HPDE6-E6E7 (cell line): ENCODE measurements at regions not wholly inside any gene's neighbourhood (a gene's known extent, or its start where the extent isn't known, plus 50 kb on each side); places are given as distances from the start of the nearest gene placed in this dataset.
A peak's percentile ranks its signal among the peaks of the same experiment; 100 is the strongest.

Experiments used
- DNase-seq: peaks from one replicate; pipeline ENCODE4 v3.0.0; 2011; ENCODE audit warnings: missing footprints; ENCODE audit errors: extremely low spot score

- DNase-seq, result no peak
Measured at GRCh38 chr15:58235961-58236360, 97.8 kb downstream of the AQP9 start.

GRCh38 chr15:58240191-58240932 is 102.2 kb downstream of the AQP9 start:
- no peak for DNase-seq

GRCh38 chr15:58241872-58242271 is 103.7 kb downstream of the AQP9 start:
- no peak for DNase-seq

GRCh38 chr15:58243070-58243469 is 104.9 kb downstream of the AQP9 start:
- DNase-seq, result no peak

- DNase-seq, result no peak
Measured at GRCh38 chr15:58244536-58244935, 106.4 kb downstream of the AQP9 start.

GRCh38 chr15:58246041-58246440 is 107.9 kb downstream of the AQP9 start:
- DNase-seq, result no peak

GRCh38 chr15:58247855-58248842 is 110.0 kb downstream of the AQP9 start:
- DNase-seq, result no peak

- no peak for DNase-seq
Measured at GRCh38 chr15:58249646-58250312, 111.6 kb downstream of the AQP9 start.

GRCh38 chr15:58252586-58253323 is 114.6 kb downstream of the AQP9 start:
- DNase-seq, result no peak

- DNase-seq, result no peak
Measured at GRCh38 chr15:58257776-58258325, 119.7 kb downstream of the AQP9 start.

- DNase-seq, result peak; percentile 56
Measured at GRCh38 chr15:58258501-58259292, 120.5 kb downstream of the AQP9 start.

- DNase-seq, result no peak
Measured at GRCh38 chr15:58260205-58260724, 122.1 kb downstream of the AQP9 start.

- peak; percentile 54 for DNase-seq
Measured at GRCh38 chr15:58260725-58261267, 122.6 kb downstream of the AQP9 start.

GRCh38 chr15:58261368-58261767 is 123.2 kb downstream of the AQP9 start:
- DNase-seq, result no peak

GRCh38 chr15:58264053-58264971 is 126.1 kb downstream of the AQP9 start:
- DNase-seq, result no peak

GRCh38 chr15:58267051-58267450 is 128.9 kb downstream of the AQP9 start:
- no peak for DNase-seq

- DNase-seq, result no peak
Measured at GRCh38 chr15:58268746-58269267, 130.6 kb downstream of the AQP9 start.
